ENCODE measurements at regions not wholly inside any gene's neighbourhood (a gene's known extent, or its start where the extent isn't known, plus 50 kb on each side); places are given as distances from the start of the nearest gene placed in this dataset.

DNA sequence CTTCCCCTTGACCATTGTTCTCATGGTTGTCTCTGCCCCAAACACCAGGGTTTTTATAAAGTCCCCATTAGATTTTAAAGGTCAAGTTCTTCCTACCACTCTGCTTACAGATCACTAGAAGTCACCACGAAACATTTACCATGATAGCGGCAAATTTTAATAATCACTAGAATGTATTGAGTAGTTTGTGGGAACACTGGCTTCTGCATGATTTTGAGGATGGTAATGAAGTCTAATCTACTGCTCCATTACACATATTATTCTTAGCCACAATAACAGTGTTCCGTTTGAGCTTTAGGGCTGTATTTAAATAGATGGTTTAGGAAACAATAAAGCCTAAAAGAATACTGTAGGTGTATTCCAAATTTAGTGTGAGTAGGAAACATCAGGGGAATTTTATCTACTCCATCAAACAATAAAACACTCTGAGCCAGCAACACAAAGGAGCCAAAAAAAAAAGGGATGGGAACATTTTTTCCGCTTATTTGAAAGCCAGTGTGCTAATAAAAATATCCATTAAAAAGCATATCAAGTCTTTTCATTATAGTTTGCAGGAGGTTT lies 49.7 kb downstream of the KLF12 start:
- Histone ChIP-seq H3K9me3 (ENCODE audit: low read depth, low read length) (no peaks in the 10 kb centered on the region), H3K27ac (no peak overlapping the region), H3K36me3 (ENCODE audit: insufficient read depth, low read length) (no peaks in the 10 kb centered on the region), H3K4me3 (no peak overlapping the region), H3K9ac (ENCODE audit: insufficient read length) (no peak overlapping the region)
- TF ChIP-seq FOXP2 (optimal IDR thresholded peaks at IDR 0.05; ENCODE audit: control extremely low read depth, extremely low read length, insufficient read depth), result no peak
- no peak for TF ChIP-seq POLR2AphosphoS5 (IDR thresholded peaks at IDR 0.05; ENCODE audit: borderline replicate concordance, low read depth, low read length)
- no peak for TF ChIP-seq EZH2 (IDR thresholded peaks at IDR 0.05)
- DNase-seq (ENCODE audit: low read depth, low spot score), result no peak

DNA sequence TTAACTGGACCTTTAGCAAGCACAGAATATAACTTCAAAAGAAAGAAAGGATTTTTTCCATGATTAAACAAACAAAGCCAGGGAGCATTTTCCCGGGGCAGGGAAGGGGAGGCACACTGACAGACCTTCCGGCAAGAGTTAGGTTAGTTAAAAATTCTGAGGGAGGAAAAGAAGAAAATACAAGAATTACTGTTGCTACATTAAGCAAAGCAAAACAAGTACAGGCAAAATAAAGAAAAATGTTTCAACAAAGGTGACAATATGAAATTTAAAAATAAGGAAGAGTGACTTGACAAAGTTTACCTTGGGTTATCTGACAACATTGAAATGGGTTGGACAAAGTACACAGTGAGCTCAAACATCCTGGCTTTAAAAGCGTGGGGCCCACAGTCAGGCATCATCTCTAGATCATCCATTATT lies 51.5 kb downstream of the KLF12 start:
- DNase-seq (ENCODE audit: low read depth, low spot score), result no peak
- no peak overlapping the region for H3K27ac ChIP-seq
- H3K9me3 ChIP-seq (ENCODE audit: low read depth, low read length), result no peaks in the 10 kb centered on the region
- H3K36me3 ChIP-seq (ENCODE audit: insufficient read depth, low read length), result no peaks in the 10 kb centered on the region
- TF ChIP-seq FOXP2 (optimal IDR thresholded peaks at IDR 0.05; ENCODE audit: control extremely low read depth, extremely low read length, insufficient read depth) (no peak), EZH2 (IDR thresholded peaks at IDR 0.05) (no peak), POLR2AphosphoS5 (IDR thresholded peaks at IDR 0.05; ENCODE audit: borderline replicate concordance, low read depth, low read length) (no peak)
- no peak overlapping the region for H3K4me3 ChIP-seq
- no peak overlapping the region for H3K9ac ChIP-seq (ENCODE audit: insufficient read length)

DNA sequence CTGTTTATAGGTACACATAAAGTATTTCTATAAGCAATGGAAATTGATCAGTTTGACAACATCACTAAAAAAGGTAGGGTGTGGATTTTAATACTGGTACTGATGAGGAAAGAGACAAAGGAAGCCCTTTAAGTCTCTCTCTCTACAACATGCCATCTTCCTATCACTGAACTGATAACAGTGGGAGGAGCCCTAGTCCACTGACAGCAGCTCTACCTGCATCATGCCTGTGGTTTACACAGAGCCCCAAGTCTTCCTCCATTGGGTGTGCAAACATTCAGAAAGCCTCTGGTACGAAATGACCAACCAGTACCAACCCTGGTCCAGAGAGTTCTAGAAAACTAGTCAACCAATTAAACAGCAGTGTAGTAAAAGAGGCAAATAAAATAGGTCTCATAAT lies 53.4 kb downstream of the KLF12 start:
- no peak overlapping the region for H3K9ac ChIP-seq (ENCODE audit: insufficient read length)
- no peak overlapping the region for H3K4me3 ChIP-seq
- no peaks in the 10 kb centered on the region for H3K36me3 ChIP-seq (ENCODE audit: insufficient read depth, low read length)
- no peaks in the 10 kb centered on the region for H3K9me3 ChIP-seq (ENCODE audit: low read depth, low read length)
- DNase-seq (ENCODE audit: low read depth, low spot score), result no peak
- TF ChIP-seq FOXP2 (optimal IDR thresholded peaks at IDR 0.05; ENCODE audit: control extremely low read depth, extremely low read length, insufficient read depth), result no peak
- TF ChIP-seq EZH2 (IDR thresholded peaks at IDR 0.05), result no peak
- no peak for TF ChIP-seq POLR2AphosphoS5 (IDR thresholded peaks at IDR 0.05; ENCODE audit: borderline replicate concordance, low read depth, low read length)
- H3K27ac ChIP-seq, result no peak overlapping the region

DNA sequence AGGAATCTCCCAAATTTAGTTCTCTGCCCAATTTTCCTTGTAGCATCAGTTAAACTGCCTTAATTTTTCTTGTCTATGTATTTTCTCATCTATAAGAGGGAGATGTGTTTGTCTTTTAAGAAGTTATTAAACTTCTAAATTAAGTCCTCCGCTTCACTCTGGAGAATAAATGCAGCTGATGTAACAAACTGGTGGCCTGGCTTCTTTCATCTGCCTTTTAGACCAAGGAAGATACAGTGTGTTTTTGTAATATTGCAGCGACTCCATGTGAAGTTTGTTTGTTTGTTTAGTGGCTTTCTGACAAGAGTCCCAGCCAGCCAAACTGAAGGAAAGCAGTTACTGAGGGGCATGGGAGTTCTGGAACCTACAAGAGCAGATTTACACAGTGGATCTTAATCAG lies 56.4 kb downstream of the KLF12 start:
- no peak overlapping the region for H3K4me3 ChIP-seq
- no peak overlapping the region for H3K9ac ChIP-seq (ENCODE audit: insufficient read length)
- H3K9me3 ChIP-seq (ENCODE audit: low read depth, low read length), result no peaks in the 10 kb centered on the region
- no peak for DNase-seq (ENCODE audit: low read depth, low spot score)
- H3K27ac ChIP-seq, result no peak overlapping the region
- TF ChIP-seq EZH2 (IDR thresholded peaks at IDR 0.05) (no peak), FOXP2 (optimal IDR thresholded peaks at IDR 0.05; ENCODE audit: control extremely low read depth, extremely low read length, insufficient read depth) (no peak), POLR2AphosphoS5 (IDR thresholded peaks at IDR 0.05; ENCODE audit: borderline replicate concordance, low read depth, low read length) (no peak)
- H3K36me3 ChIP-seq (ENCODE audit: insufficient read depth, low read length), result no peaks in the 10 kb centered on the region

DNA sequence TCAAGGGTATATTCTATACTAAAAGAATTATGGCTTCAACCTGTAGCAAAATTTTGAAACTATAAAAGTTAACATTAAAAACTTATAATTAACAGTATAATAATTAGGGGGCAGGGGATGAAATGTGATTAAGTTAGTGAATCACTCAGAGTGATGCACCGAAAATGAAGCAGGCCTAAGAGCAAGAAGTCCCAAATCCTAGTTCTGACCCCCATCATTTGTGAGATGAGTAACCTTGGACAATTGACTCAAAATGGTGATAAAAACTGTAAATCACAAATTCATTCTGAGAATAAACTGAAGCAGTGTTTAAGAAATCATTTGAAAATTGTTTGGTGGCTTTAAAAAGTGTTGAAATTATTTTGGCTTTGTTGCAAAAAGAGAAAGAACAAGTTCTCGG lies 56.8 kb downstream of the KLF12 start:
- Histone ChIP-seq H3K27ac (no peak overlapping the region), H3K9ac (ENCODE audit: insufficient read length) (no peak overlapping the region), H3K4me3 (no peak overlapping the region), H3K9me3 (ENCODE audit: low read depth, low read length) (no peaks in the 10 kb centered on the region), H3K36me3 (ENCODE audit: insufficient read depth, low read length) (no peaks in the 10 kb centered on the region)
- no peak for DNase-seq (ENCODE audit: low read depth, low spot score)
- no peak for TF ChIP-seq EZH2 (IDR thresholded peaks at IDR 0.05)
- no peak for TF ChIP-seq POLR2AphosphoS5 (IDR thresholded peaks at IDR 0.05; ENCODE audit: borderline replicate concordance, low read depth, low read length)

DNA sequence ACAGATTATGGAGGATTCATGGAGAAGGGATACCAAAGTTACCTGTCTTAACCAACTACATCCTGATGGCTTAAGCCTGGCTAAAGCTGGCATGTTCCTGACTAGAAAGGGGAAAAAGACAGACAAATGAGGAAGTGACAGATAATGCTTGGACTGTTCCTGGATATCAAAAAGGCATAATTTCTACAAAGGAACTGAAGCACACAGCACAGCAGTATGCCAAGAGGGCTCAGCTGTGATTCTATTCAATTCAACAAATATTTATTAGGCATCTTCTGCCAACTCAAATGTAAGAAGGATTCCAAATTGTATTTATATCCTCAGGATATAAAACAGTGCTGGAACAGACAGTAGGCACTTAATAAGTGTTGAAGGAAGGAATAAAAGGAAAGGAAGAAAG lies 59.5 kb downstream of the KLF12 start:
- no peak for DNase-seq (ENCODE audit: low read depth, low spot score)
- H3K27ac ChIP-seq, result no peak overlapping the region
- no peaks in the 10 kb centered on the region for H3K9me3 ChIP-seq (ENCODE audit: low read depth, low read length)
- TF ChIP-seq POLR2AphosphoS5 (IDR thresholded peaks at IDR 0.05; ENCODE audit: borderline replicate concordance, low read depth, low read length), result no peak
- no peak for TF ChIP-seq EZH2 (IDR thresholded peaks at IDR 0.05)
- TF ChIP-seq FOXP2 (optimal IDR thresholded peaks at IDR 0.05; ENCODE audit: control extremely low read depth, extremely low read length, insufficient read depth), result no peak
- H3K4me3 ChIP-seq, result no peak overlapping the region
- H3K36me3 ChIP-seq (ENCODE audit: insufficient read depth, low read length), result no peaks in the 10 kb centered on the region
- no peak overlapping the region for H3K9ac ChIP-seq (ENCODE audit: insufficient read length)

DNA sequence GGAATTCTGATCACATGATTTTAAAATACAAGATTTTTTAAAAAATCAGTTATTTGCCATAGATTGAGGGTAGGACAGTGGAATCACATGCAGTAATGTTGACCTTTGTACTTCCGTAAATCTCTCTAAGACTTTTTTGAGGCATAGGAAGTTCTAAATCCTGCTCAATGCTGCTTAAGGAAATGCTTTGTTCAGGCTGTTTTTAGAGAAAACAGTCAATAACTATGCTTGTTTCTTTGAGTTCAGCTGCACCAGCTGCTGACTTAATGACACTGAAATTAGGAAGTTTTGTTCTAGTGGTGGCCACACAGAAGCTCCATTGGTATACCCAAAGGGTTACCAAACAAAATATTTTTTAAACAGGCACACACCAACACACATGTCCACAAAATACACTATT lies 60.9 kb downstream of the KLF12 start:
- no peak overlapping the region for H3K9ac ChIP-seq (ENCODE audit: insufficient read length)
- DNase-seq (ENCODE audit: low read depth, low spot score), result no peak

DNA sequence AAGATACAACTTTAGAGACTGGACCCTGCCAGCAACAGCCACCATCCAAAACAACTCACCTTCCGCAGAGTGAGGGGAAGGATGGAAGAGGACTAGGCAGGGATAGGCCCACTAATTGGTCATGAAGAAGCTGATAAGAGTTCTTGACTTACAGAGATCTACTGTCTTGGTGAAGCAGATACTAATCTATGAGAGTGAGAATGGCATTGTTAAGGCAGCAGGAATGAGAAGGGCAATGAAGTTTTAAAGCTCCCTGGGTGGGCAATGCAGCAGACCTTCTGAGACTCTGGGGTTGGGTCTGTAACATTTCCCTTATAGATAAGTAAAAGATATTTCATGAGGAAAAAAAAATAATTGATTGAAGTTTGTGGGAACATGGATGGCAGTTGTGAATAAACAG lies 63.7 kb downstream of the KLF12 start:
- Histone ChIP-seq H3K27ac (no peak overlapping the region), H3K4me3 (no peak overlapping the region), H3K9me3 (ENCODE audit: low read depth, low read length) (no peaks in the 10 kb centered on the region), H3K9ac (ENCODE audit: insufficient read length) (no peak overlapping the region), H3K36me3 (ENCODE audit: insufficient read depth, low read length) (no peaks in the 10 kb centered on the region)
- TF ChIP-seq EZH2 (IDR thresholded peaks at IDR 0.05), result no peak
- no peak for TF ChIP-seq FOXP2 (optimal IDR thresholded peaks at IDR 0.05; ENCODE audit: control extremely low read depth, extremely low read length, insufficient read depth)
- TF ChIP-seq POLR2AphosphoS5 (IDR thresholded peaks at IDR 0.05; ENCODE audit: borderline replicate concordance, low read depth, low read length), result no peak
- no peak for DNase-seq (ENCODE audit: low read depth, low spot score)

More for the DNA sequence above, 60.9 kb downstream of the KLF12 start:
- H3K4me3 ChIP-seq, result no peak overlapping the region
- no peaks in the 10 kb centered on the region for H3K9me3 ChIP-seq (ENCODE audit: low read depth, low read length)
- H3K36me3 ChIP-seq (ENCODE audit: insufficient read depth, low read length), result no peaks in the 10 kb centered on the region
- no peak for TF ChIP-seq POLR2AphosphoS5 (IDR thresholded peaks at IDR 0.05; ENCODE audit: borderline replicate concordance, low read depth, low read length)
- no peak for TF ChIP-seq FOXP2 (optimal IDR thresholded peaks at IDR 0.05; ENCODE audit: control extremely low read depth, extremely low read length, insufficient read depth)
- no peak overlapping the region for H3K27ac ChIP-seq

DNA sequence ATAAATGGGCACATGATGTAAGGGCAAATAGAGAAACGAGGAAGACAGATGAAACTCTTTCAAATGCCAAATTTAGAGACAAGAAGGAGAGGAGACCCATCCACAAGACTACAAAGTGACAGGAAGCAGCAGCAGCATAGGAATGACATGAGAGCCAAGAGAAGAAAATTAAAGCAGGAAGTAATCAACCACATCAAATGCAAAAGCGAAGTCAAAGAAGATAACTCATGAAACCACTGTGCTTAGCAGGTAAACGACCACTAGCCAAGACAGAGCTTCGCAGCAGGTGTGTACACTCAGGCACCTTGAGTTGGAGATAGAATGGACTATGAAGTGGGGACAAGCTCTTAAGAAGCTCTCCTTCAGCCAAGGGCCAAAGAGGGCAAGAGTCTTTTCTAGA lies 64.1 kb downstream of the KLF12 start:
- H3K4me3 ChIP-seq, result no peak overlapping the region
- no peak for DNase-seq (ENCODE audit: low read depth, low spot score)

More for the DNA sequence above, 64.1 kb downstream of the KLF12 start:
- Histone ChIP-seq H3K9ac (ENCODE audit: insufficient read length) (no peak overlapping the region), H3K36me3 (ENCODE audit: insufficient read depth, low read length) (no peaks in the 10 kb centered on the region), H3K27ac (no peak overlapping the region), H3K9me3 (ENCODE audit: low read depth, low read length) (no peaks in the 10 kb centered on the region)
- TF ChIP-seq EZH2 (IDR thresholded peaks at IDR 0.05), result no peak
- TF ChIP-seq POLR2AphosphoS5 (IDR thresholded peaks at IDR 0.05; ENCODE audit: borderline replicate concordance, low read depth, low read length), result no peak
- TF ChIP-seq FOXP2 (optimal IDR thresholded peaks at IDR 0.05; ENCODE audit: control extremely low read depth, extremely low read length, insufficient read depth), result no peak

Measured in SK-N-MC (cell line).